ENCODE measurements at regions not wholly inside any gene's neighbourhood (a gene's known extent, or its start where the extent isn't known, plus 50 kb on each side); places are given as distances from the start of the nearest gene placed in this dataset.

DNA sequence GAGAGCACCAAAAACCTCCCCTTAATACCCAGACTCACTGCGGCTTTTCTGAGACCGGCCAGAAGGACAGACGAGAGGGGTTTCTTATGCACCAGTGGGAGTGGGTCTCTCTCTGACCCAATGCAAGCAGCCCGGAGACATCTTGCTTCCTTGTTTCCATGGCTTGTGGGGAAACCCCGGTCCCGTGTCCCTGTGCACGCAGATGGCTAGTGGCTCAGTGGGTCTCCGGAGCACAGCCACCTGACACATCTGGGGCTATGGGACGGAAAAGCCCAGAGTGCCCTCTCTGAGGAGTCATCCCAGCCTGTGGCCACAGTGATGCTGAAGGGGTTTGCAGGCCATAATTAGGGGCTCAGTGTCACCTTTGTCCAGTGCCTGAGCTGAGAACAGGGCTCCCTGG is 197.6 kb downstream of the PHETA1 start:
- ATAC-seq: no peak
- no peaks in the 10 kb centered on the region for H3K4me1 ChIP-seq (ENCODE audit: control insufficient read depth, insufficient read depth, low read length)
- DNase-seq: no peak
- H3K27me3 ChIP-seq (ENCODE audit: control insufficient read depth, insufficient read depth): no peaks in the 10 kb centered on the region
- H3K27ac ChIP-seq (ENCODE audit: low read length): no peak overlapping the region
- intact Hi-C loops (cut with DNase I): no loop called here
- H3K9me3 ChIP-seq (ENCODE audit: control insufficient read depth, low read length): no peaks in the 10 kb centered on the region
- WGBS: 88% methylated on average over 9 of the region's 9 CpGs
- H3K4me3 ChIP-seq (ENCODE audit: low read length): no peak overlapping the region

DNA sequence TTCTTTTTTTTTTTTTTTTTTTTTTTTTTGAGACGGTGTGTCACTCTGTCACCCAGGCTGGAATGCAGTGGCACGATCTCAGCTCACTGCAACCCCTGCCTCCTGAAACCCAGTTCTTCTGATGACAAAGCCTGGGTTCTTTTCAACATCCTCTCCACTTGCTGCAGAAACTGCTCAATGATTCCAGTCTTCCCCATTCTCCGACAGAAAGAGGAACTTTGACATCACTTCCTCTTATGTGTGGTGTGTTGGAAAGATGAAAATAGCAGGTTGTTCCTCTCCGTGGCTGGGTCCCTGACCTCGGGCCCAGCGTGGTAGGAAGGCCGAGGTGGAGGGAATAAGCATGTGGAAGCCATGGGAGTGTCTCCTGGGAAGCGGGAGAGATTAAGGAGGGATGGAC is 198.4 kb downstream of the PHETA1 start:
- Histone ChIP-seq H3K4me3 (ENCODE audit: low read length) (no peak overlapping the region), H3K9me3 (ENCODE audit: control insufficient read depth, low read length) (no peaks in the 10 kb centered on the region), H3K4me1 (ENCODE audit: control insufficient read depth, insufficient read depth, low read length) (no peaks in the 10 kb centered on the region), H3K27me3 (ENCODE audit: control insufficient read depth, insufficient read depth) (no peaks in the 10 kb centered on the region), H3K27ac (ENCODE audit: low read length) (no peak overlapping the region)
- DNase-seq (no peak), ATAC-seq (no peak)
- 55% methylated on average over 8 of the region's 8 CpGs for WGBS
- intact Hi-C loops (cut with DNase I): no loop called here

DNA sequence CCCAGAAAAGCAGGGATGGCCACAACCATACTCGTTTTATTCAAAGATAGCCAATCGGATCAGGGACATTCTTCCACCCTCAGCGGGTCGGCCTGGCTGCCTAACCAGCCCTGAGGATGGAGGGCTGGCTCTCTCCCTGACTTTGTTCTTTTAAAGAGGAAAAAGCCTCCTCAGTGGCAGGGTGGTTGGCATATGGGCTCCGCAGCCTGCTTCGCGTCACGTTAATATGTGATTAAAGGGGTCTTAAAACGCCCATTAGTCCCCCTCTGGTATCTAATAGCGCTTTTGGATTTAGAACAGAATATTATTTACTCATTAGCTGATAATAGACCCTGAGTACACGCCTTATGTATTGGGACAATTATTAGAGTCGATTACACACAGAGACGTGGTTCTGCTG is 199.4 kb downstream of the PHETA1 start:
- ATAC-seq (no peak), DNase-seq (no peak)
- no peaks in the 10 kb centered on the region for H3K9me3 ChIP-seq (ENCODE audit: control insufficient read depth, low read length)
- H3K27me3 ChIP-seq (ENCODE audit: control insufficient read depth, insufficient read depth): no peaks in the 10 kb centered on the region
- H3K4me3 ChIP-seq (ENCODE audit: low read length): no peak overlapping the region
- intact Hi-C loops (cut with DNase I): no loop called here
- WGBS: 85% methylated on average over 13 of the region's 13 CpGs
- H3K27ac ChIP-seq (ENCODE audit: low read length): no peak overlapping the region
- H3K4me1 ChIP-seq (ENCODE audit: control insufficient read depth, insufficient read depth, low read length): no peaks in the 10 kb centered on the region

DNA sequence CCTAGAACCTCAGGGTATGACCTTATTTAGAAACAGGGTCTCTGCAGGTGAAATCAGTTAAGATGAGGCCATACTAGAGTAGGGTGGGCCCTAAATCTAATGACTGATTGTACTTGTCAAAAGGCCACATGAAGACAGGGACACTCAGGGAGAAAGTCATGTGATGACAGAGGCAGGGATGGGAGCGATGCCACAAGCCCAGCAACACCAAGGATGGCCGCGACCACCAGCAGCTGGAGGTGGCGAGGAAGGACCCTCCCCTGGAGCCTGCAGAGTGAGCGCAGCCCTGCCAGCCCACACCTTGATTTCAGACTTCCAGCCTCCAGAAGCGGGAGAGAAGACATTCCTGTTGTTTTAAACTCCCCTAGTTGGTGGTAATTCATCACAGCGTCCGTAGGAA is 199.9 kb downstream of the PHETA1 start:
- Histone ChIP-seq H3K27me3 (ENCODE audit: control insufficient read depth, insufficient read depth) (no peaks in the 10 kb centered on the region), H3K27ac (ENCODE audit: low read length) (no peak overlapping the region), H3K9me3 (ENCODE audit: control insufficient read depth, low read length) (no peaks in the 10 kb centered on the region), H3K4me1 (ENCODE audit: control insufficient read depth, insufficient read depth, low read length) (no peaks in the 10 kb centered on the region), H3K4me3 (ENCODE audit: low read length) (no peak overlapping the region)
- ATAC-seq (no peak), DNase-seq (no peak)
- intact Hi-C loops (cut with DNase I): no loop called here
- 87% methylated on average over 8 of the region's 8 CpGs for WGBS

DNA sequence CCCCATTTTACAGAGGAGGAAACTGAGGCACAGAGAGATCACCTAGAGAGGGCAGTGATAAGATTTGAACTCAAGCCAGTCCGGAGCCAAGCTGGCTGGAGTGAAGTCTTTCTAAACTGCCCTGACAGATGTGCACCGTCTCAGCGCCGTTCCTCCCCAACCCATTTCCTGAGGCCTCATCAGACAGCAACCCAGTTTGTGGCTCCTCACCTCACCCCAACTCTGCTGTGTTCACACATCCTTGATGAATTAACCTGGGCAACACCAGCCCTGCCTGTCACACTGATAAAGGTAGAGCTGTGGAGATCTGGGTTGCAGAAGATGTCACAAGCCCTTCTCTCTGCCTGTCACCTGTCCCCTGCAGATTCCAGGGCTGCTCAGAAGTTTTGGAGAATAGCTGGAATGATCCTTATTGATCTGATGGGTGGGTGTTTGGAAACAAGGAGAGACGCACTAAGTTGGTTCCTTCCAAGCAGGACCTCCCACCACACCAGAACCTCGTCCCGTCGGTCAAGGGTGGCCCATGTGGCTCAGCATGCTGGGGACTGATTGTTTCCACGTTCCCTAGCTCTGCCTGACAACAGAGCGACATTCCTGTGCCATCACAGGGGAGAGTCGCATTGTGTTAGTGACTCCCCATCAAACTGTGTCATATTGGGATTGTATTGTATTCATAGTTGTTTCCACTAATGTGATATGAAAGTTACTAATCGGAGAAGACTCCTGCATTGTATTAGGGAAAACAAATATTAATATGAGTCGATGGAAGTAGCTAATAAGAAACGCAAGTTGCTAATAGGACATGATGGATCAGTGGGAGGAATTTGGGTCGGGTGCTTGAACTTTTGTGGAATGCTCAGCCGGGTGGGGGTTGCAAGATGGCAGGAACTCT is 200.6 kb downstream of the PHETA1 start:
- Histone ChIP-seq H3K4me1 (ENCODE audit: control insufficient read depth, insufficient read depth, low read length) (no peaks in the 10 kb centered on the region), H3K9me3 (ENCODE audit: control insufficient read depth, low read length) (no peaks in the 10 kb centered on the region), H3K27me3 (ENCODE audit: control insufficient read depth, insufficient read depth) (no peaks in the 10 kb centered on the region), H3K4me3 (ENCODE audit: low read length) (no peak overlapping the region), H3K27ac (ENCODE audit: low read length) (no peak overlapping the region)
- DNase-seq: no peak
- intact Hi-C loops (cut with DNase I): no loop called here
- ATAC-seq: no peak
- 69% methylated on average over 16 of the region's 16 CpGs for WGBS

DNA sequence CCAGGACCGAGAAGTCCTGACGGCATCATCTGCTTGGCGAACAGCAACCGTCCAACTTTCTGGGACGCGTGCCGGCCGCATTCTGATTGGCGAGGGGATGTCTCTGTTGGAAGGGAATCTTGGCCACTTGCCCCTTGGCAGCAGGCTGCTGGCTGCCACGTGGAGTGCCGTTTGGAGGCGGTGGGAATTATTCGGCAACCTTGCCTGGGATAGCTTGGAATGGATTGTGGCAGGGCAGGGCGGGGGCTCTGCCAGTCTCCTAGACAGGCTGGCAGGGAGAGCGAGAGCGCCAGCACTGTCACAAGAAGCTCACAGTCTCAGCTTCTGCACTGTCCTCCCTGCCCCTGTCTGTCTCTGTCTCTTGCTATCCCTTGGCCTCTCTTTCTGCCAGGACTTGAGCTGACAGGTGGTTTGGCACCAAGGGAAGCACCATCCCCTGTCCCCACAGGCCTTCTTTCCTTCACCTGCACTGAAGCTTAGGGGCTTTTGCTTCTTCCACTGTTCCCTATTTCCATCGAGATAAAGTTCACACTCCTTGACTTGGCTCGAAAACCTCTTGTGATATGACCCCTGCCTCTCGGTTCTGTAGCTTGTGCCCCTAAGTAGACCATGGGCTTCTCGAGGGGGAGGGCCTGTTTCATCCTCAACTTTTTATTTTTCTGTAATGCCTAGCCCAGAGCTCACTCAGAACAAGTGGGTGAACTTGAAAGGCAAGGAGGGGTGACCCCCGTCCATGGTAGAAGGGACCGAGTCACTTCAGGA is 201.9 kb downstream of the PHETA1 start:
- H3K4me3 ChIP-seq (ENCODE audit: low read length): no peak overlapping the region
- no peaks in the 10 kb centered on the region for H3K4me1 ChIP-seq (ENCODE audit: control insufficient read depth, insufficient read depth, low read length)
- no peaks in the 10 kb centered on the region for H3K27me3 ChIP-seq (ENCODE audit: control insufficient read depth, insufficient read depth)
- WGBS: 52% methylated on average over 22 of the region's 22 CpGs
- no peaks in the 10 kb centered on the region for H3K9me3 ChIP-seq (ENCODE audit: control insufficient read depth, low read length)
- peak; percentile 62 to 83 (median 79) for DNase-seq
- intact Hi-C loops (cut with DNase I): no loop called here
- H3K27ac ChIP-seq (ENCODE audit: low read length): no peak overlapping the region
- ATAC-seq: peak; percentile 53 to 56

DNA sequence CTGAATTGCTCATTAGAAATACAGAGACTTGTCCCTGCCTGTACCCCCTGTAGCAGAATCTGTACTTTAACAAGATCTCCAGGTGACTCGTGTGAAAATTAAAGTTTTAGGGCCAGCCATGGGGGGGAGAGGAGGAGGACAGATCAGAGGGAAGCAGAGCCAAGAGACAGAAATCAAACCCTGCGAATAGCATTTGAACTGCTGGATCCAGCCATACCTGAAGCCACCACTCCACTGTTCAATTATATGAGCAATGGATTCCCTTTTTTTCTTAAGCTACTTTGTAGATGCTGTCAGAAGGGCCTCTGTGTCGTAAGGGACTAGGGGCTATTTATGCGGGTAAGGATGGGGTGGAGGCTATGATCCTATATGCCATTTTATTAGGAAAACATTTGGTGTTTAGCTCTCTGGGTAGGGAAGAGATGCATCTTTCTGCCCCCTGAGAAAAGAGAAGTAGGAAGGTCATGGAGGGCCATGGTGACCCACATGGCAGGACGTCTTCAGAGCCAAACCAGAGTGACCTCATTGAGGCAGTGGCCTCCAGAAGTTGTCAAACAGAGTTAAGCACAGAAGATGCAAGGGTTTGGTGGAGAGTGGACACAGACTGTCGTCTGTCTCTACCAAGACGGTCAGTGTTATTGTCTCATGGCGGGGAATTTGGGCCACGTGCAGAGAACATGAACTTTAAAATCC is 203.9 kb downstream of the PHETA1 start:
- H3K27me3 ChIP-seq (ENCODE audit: control insufficient read depth, insufficient read depth): no peaks in the 10 kb centered on the region
- DNase-seq (no peak), ATAC-seq (no peak)
- no peaks in the 10 kb centered on the region for H3K4me1 ChIP-seq (ENCODE audit: control insufficient read depth, insufficient read depth, low read length)
- 81% methylated on average over 9 of the region's 9 CpGs for WGBS
- no peak overlapping the region for H3K4me3 ChIP-seq (ENCODE audit: low read length)
- intact Hi-C loops (cut with DNase I): no loop called here
- H3K27ac ChIP-seq (ENCODE audit: low read length): no peak overlapping the region
- no peaks in the 10 kb centered on the region for H3K9me3 ChIP-seq (ENCODE audit: control insufficient read depth, low read length)

DNA sequence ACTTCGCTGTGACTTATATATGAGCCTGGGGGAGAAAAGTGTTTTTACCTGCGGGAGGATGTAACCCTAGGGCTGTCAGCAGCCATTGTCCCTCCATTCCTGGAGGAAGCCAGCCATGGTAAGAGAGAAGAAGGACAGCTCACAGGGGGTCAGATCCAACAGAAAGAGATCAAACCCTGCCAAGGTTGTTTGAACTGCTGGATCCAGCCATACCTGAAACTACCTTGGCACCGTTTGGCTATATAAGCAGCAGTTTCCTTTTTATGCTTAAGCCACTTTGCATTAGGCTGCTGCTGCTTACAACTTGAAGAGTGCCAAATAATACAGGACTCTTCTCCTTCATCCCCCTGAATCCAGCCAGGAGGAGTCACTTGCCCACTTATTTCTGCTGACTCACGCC is 205.5 kb downstream of the PHETA1 start:
- H3K4me3 ChIP-seq (ENCODE audit: low read length): no peak overlapping the region
- intact Hi-C loops (cut with DNase I): no loop called here
- no peak overlapping the region for H3K27ac ChIP-seq (ENCODE audit: low read length)
- ATAC-seq (no peak), DNase-seq (no peak)
- no peaks in the 10 kb centered on the region for H3K4me1 ChIP-seq (ENCODE audit: control insufficient read depth, insufficient read depth, low read length)
- no peaks in the 10 kb centered on the region for H3K27me3 ChIP-seq (ENCODE audit: control insufficient read depth, insufficient read depth)
- 91% methylated on average over 4 of the region's 4 CpGs for WGBS
- no peaks in the 10 kb centered on the region for H3K9me3 ChIP-seq (ENCODE audit: control insufficient read depth, low read length)

DNA sequence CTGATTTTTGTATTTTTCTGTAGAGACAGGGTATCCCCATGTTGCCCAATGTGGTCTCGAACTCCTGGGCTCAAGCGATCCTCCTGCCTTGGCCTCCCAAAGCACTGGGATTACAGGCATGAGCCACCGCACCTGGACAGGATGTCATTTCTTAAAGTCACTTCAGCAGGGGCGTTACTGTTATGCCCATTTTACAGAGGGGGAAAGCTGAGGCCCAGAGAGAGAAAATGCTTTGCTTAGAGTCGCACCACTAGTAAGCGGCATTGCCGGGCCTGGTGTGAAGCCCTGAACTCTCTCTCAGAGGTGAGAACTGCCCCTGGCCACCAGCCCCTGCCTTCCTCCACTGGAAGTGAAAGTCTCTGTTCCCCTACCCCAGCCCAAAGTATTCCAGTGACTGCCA is 207.0 kb downstream of the PHETA1 start:
- Histone ChIP-seq H3K4me1 (ENCODE audit: control insufficient read depth, insufficient read depth, low read length) (no peaks in the 10 kb centered on the region), H3K4me3 (ENCODE audit: low read length) (no peak overlapping the region), H3K27ac (ENCODE audit: low read length) (no peak overlapping the region), H3K9me3 (ENCODE audit: control insufficient read depth, low read length) (no peaks in the 10 kb centered on the region), H3K27me3 (ENCODE audit: control insufficient read depth, insufficient read depth) (no peaks in the 10 kb centered on the region)
- intact Hi-C loops (cut with DNase I): no loop called here
- 96% methylated on average over 7 of the region's 7 CpGs for WGBS
- ATAC-seq: no peak
- DNase-seq: no peak

DNA sequence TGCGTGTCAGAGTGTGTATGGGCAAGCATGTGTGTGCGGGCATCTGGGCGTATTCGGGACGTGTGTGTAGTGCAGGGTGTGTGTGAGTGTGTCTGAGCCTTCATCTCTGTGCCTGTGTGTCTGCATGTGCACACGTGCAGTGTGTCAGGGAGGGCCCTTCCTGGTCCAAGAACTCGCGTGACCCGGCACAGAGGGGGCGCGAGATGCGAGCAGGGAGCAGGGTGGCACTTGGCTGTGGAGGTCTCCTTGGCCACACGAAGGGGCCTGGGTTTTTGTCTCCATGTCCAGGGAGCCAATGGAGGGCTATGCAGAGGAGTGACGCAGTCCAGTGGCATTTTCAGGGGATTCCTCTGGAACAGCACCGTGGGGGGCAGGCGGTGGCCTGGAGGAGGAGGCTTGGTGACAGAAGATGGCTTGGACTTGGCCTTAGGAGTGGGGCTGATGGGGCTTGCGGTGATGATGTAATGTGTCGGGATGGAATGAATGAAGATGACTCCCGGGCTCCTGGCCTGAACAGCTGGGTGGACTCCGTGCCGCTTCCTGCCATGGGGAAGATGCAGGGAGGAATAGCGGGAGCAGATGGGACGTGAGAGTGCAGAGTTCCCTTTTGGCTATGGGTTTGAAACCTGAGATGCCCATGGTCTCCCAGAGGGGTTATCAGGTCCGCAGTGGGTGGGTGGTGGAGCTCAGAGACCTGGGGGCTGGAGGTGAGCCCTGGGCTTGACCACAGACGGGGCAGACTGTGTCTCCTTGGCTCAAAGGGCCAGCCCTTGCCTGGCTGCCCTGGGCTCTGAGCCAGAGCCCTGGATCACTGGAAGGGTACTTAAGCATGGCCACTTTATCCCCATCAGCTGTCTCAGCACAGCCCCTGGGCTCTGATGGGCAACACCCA is 208.3 kb downstream of the PHETA1 start:
- 59% methylated on average over 25 of the region's 25 CpGs for WGBS
- H3K9me3 ChIP-seq (ENCODE audit: control insufficient read depth, low read length): no peaks in the 10 kb centered on the region
- ATAC-seq (peak in 1 of 2 donors; percentile 11), DNase-seq (no peak)
- intact Hi-C loops (cut with DNase I): no loop called here
- H3K4me3 ChIP-seq (ENCODE audit: low read length): no peak overlapping the region
- H3K27me3 ChIP-seq (ENCODE audit: control insufficient read depth, insufficient read depth): no peaks in the 10 kb centered on the region
- H3K4me1 ChIP-seq (ENCODE audit: control insufficient read depth, insufficient read depth, low read length): no peaks in the 10 kb centered on the region
- H3K27ac ChIP-seq (ENCODE audit: low read length): no peak overlapping the region
